ENCODE measurements at regions not wholly inside any gene's neighbourhood (a gene's known extent, or its start where the extent isn't known, plus 50 kb on each side); places are given as distances from the start of the nearest gene placed in this dataset.
"Not testable (repeated sequence)": the region's sequence is repeated elsewhere in the genome, so short reads cannot be mapped to it uniquely, and the experiment has no call there.

GRCh38 chr7:88614736-88615135 is 144.8 kb upstream of the ZNF804B start:
- no peak for DNase-seq (ENCODE audit: low spot score)

- DNase-seq (ENCODE audit: low spot score) = no peak
Observed at GRCh38 chr7:88610942-88611341, 148.6 kb upstream of the ZNF804B start.

- DNase-seq (ENCODE audit: low spot score) = no peak
Observed at GRCh38 chr7:88600695-88601094, 158.8 kb upstream of the ZNF804B start.

DNA sequence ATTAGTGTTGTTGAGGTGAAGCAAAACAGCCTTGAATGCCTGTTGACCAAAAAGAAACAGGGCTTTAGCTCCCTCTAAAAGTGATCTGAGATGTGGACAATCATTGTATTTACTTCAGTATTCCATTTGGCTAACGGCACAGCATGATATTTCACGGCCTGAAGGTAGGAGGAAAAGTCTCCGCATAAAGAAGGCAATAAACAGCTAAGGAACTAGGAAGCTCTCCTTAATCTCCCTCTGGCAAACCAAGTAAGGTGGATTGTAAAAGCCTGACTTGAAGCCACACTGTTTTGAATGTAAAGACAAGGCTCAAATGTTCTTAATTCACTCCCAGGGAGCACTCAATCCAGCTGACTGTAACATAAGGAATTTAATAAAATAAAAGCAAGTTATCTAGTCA is 160.0 kb upstream of the ZNF804B start:
- no peak for DNase-seq (ENCODE audit: low spot score)

DNA sequence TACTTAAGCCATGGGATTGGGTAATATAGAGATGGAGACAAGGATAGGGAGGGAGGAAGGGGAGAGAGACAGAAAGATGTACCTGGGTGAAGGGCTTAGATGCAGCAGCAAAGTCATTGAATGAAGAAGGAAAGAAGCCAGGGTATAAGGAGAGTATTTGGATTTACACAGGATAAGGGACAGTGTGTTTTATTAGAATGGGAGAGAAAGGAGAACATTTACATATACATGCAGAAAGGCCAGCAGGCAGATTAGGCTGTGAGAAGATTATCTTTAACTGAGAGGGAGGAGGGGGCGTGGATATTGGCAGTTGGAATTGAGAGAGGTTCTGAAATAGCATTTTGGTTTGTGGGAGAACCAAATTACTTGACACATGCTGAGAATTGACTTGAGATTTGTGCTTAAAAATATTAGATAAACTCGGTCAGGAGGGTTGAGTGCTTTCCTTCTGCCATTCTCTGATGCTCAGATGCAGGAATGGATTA is 161.5 kb upstream of the ZNF804B start:
- peak; percentile 27 for DNase-seq (ENCODE audit: low spot score)

GRCh38 chr7:88590963-88591362 is 168.5 kb upstream of the ZNF804B start:
- DNase-seq (ENCODE audit: low spot score) = no peak

DNA sequence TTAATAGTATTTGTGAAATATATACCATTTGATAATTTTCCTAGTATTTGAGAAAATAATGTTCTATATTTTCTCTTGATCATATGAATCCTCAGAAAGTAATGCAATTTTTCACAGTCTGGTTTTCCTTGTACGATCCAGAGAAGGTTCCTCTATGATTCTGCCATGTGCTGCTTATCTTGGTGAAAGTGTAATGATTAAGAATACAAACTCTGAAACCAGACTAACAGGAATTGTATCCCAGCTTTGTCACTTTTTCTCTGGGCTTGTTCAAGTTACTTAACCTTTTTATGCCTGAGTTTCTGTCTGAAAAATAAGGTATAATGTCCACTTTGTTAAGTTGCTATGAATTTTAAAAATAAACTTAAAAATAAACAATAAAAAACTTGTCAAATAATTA is 169.6 kb upstream of the ZNF804B start:
- DNase-seq (ENCODE audit: low spot score) = no peak

- no peak for DNase-seq (ENCODE audit: low spot score)
Observed at GRCh38 chr7:88586890-88587289, 172.6 kb upstream of the ZNF804B start.

DNA sequence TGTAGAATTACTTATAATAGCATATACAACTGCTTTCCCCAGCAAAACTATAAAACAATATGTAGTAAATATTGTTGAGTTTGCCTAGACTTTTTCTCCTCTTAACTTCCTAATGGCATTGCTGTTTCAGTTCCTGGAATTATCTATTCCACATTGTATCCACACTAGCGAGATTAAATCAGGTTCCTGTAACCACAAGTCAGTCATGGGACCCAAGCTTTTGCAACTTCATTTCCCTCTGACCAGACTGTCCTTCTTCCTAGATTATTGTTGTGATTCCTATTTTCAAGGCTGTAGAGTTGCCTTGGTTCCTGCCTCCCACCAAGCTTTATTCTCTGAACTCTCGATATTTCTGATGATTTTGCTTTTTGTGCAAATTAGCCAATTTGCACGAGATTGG is 173.3 kb upstream of the ZNF804B start:
- DNase-seq (ENCODE audit: low spot score) = no peak

- no peak for DNase-seq (ENCODE audit: low spot score)
Observed at GRCh38 chr7:88576720-88577119, 182.8 kb upstream of the ZNF804B start.

DNA sequence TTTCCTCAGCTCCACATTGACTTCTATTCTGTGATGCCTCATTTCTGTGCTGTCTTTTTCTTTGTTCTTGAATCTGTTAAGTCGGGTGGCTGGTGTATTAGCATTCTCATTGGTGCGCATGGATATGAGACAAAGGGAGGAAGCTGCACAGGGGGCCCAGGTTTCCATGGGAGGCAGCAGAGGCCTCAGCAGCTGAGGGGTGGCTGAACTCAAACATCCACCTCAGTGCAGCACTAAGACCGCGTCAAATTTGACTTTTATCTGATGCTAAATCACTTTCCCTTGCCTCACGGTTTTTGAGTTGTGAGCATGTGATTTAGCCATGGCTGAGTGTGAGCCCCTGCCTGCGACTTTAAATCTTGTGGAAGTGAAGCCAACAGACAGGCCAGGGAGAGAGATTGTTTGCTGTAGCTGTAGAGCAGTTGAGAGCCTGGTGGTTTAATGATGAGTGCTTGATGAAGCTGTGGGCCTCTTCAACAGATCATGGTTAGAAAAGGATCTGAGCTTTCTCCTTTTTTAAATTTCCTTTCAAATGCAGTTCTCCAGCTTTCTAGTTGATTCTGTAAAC is 193.3 kb upstream of the ZNF804B start:
- no peak for DNase-seq (ENCODE audit: low spot score)

GRCh38 chr7:88565401-88565800 is 194.1 kb upstream of the ZNF804B start:
- no peak for DNase-seq (ENCODE audit: low spot score)

- not testable (repeated sequence) for DNase-seq (ENCODE audit: low spot score)
Observed at GRCh38 chr7:88556441-88556840, 203.1 kb upstream of the ZNF804B start.

GRCh38 chr7:88554847-88555246 is 204.7 kb upstream of the ZNF804B start:
- not testable (repeated sequence) for DNase-seq (ENCODE audit: low spot score)

- no peak for DNase-seq (ENCODE audit: low spot score)
Observed at GRCh38 chr7:88548399-88548798, 211.1 kb upstream of the ZNF804B start.

DNA sequence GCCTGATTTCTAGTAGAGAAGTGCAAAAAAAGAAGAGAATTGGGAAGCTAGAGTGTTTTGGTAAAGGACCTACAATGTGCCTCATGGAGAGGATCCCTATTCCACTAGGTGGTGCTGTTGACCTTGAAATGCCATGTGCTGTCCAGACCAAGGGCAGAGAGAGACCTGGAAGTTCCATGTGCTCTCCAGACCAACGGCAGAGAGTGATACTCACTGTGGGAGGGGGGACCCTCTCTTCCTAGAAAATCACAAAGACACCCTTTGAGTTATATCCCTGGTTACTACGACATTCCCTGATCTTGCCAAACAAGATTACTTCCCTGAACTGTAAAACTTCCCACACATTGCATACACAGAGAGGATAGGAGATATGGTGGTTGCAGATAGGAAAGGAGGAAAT is 212.7 kb upstream of the ZNF804B start:
- DNase-seq (ENCODE audit: low spot score) = peak; percentile 36

DNA sequence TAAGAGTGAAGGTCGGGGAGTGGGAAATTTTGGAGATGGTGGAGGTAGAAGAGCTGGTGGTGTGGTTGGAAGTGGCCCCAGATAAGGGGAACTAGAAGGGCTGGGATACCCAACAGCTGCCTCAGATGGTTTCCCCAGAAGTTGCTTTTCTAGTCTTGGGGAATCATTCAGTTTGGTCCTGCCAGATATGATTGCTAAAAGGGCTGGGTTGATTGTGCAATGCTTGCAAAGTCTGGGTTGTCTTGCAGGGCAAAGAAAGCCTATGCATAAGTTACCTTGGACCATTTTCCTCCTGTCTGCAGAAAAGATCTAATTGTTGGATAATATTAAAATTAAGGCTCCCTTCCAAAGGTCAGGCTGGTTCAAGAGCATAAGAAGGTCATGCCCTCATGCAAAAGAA is 213.8 kb upstream of the ZNF804B start:
- DNase-seq (ENCODE audit: low spot score) = no peak

DNA sequence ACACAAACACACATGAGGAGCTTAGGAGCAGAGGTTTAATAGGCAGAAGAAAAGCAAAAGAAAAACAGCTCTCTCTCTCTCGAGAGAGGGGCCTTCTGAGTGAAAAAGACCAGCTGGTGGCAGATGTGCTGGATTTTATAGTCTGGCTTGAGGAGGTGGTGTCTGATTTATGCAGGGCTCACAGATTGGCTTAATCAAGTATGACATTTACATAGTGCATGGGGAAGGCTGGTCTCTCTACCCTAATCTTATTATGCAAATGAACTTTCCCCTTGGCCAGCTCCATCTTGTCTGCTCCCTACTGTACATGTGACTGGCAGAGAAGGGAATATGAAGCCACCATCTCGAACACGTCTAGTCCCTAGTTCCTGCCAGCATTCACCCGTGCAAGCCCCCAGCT is 219.5 kb upstream of the ZNF804B start:
- no peak for DNase-seq (ENCODE audit: low spot score)

GRCh38 chr7:88539518-88539917 is 220.0 kb upstream of the ZNF804B start:
- no peak for DNase-seq (ENCODE audit: low spot score)

DNA sequence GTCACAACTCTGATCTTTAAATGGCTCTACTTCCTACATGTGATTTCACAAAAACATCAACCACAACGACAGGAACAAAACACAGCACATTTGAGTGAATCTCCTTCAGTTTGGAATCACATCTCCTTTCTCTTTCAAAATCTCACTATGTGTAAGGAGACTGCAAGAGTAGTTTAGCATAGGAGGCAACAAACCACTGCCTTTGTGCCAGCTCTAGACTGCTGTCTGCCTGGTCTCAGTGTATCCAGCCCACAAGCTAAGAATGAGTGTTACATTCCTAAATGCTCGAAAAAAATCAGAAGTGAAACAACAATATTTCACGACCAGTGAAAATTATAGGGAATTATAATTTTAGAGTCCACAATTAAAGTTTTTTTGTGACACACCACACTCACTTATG is 217.0 kb upstream of the STEAP4 start:
- DNase-seq (ENCODE audit: low spot score) = no peak

GRCh38 chr7:88522771-88523293 is 216.1 kb upstream of the STEAP4 start:
- DNase-seq (ENCODE audit: low spot score) = no peak

DNA sequence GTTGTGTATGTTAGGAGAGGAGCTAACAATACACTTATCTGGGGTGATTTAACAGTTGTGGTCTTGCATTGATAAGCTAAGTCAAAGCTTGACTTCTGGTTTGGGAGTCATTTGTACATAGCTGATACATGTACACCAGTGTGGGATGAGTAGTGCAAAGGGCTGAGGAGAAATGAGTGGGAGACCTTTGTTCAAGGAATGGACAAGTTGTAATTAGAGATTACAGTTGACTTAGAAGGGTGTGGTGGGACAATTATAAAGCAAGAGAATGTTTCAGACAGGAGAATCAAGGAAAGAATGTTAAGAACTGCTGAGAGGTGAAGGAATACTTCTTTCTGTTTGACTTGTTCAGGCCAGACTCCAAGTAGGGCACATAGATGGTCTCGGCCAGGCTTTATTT is 209.7 kb upstream of the STEAP4 start:
- DNase-seq (ENCODE audit: low spot score) = no peak

GRCh38 chr7:88515301-88515700 is 208.6 kb upstream of the STEAP4 start:
- no peak for DNase-seq (ENCODE audit: low spot score)

DNA sequence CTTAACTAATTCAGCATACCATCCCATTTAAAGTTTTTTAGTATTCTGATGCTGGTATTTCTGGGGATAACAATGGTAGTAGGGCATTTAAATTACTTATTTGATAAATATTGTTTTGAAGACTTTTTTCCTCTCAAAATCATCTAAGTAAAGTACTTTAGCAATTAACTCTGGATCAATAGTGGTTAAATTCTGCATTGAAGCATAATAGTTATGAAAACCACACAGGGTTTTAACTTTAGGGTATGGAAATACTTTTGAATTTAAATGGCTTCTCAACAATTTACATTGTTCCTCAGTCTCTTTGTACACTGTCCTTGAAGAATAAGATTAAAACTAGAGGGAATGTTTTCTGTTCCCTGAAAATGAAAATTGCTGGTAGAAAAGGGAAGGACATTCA is 202.6 kb upstream of the STEAP4 start:
- DNase-seq (ENCODE audit: low spot score) = no peak
